K562 (cell line): ENCODE measurements at regions not wholly inside any gene's neighbourhood (a gene's known extent, or its start where the extent isn't known, plus 50 kb on each side); places are given as distances from the start of the nearest gene placed in this dataset.
A peak's percentile ranks its signal among the peaks of the same experiment; 100 is the strongest.

Experiments used
- CBFB ChIP-seq: sonication (generic); formaldehyde crosslinking; IDR thresholded peaks from 2 replicates; pipeline ENCODE4 v1.4.0; 2020; ENCODE audit warnings: mild to moderate bottlenecking, missing genetic modification reagents
- E2F8 ChIP-seq: fragments of 450-650 bp; IDR thresholded peaks from 2 replicates; pipeline ENCODE4 v1.7.1; 2018; ENCODE audit warnings: mild to moderate bottlenecking, low read depth; ENCODE audit not compliant: partially characterized antibody
- EHMT2 ChIP-seq: fragments of 450-650 bp; IDR thresholded peaks from 2 replicates; pipeline ENCODE4 v1.6.1; 2018; ENCODE audit warnings: antibody characterized with exemption
- GABPB1 ChIP-seq: sonication (generic); formaldehyde crosslinking; IDR thresholded peaks from 2 replicates; pipeline ENCODE4 v1.8.0; 2022; ENCODE audit warnings: mild to moderate bottlenecking, missing genetic modification reagents
- GATAD2A ChIP-seq: fragments of 450-650 bp; IDR thresholded peaks from 2 replicates; pipeline ENCODE4 v1.6.1; 2017
- HOMEZ ChIP-seq: fragments of 250-450 bp; sonication (Bioruptor Pico); IDR thresholded peaks from 2 replicates; pipeline ENCODE4 v1.4.0; 2020; ENCODE audit warnings: mild to moderate bottlenecking, moderate library complexity
- LCOR ChIP-seq: sonication (generic); formaldehyde crosslinking; IDR thresholded peaks from 2 replicates; pipeline ENCODE4 v1.8.0; 2022; ENCODE audit warnings: mild to moderate bottlenecking, missing genetic modification reagents
- NR2C1 ChIP-seq, 2 experiments: fragments of 450-650 bp; IDR thresholded peaks; 2 replicates each; pipeline ENCODE4 v1.6.1; 2017; ENCODE audit warnings: mild to moderate bottlenecking in 2 of 2, antibody characterized with exemption in 1 of 2, inconsistent platforms in 1 of 2, missing compliant biosample characterization in 1 of 2, missing genetic modification characterization in 1 of 2
- PTTG1 ChIP-seq: fragments of 450-650 bp; IDR thresholded peaks from 2 replicates; pipeline ENCODE4 v1.6.1; 2016; ENCODE audit warnings: low read depth, mild to moderate bottlenecking, missing genetic modification characterization, missing compliant biosample characterization
- RNF2 ChIP-seq: sonication (generic); IDR thresholded peaks from 2 replicates; pipeline ENCODE4 v1.6.1; 2016
- TSC22D4 ChIP-seq: fragments of 450-650 bp; IDR thresholded peaks from 2 replicates; pipeline ENCODE4 v1.6.1; 2016; ENCODE audit warnings: missing genetic modification characterization, missing biosample characterization, control low read depth
- XRCC4 ChIP-seq: IDR thresholded peaks from one replicate; pipeline ENCODE4 v1.6.1; 2011; ENCODE audit not compliant: insufficient read depth, insufficient read length; ENCODE audit errors: extremely low read depth
- ZNF174 ChIP-seq: fragments of 250-450 bp; sonication (Bioruptor Pico); IDR thresholded peaks from 2 replicates; pipeline ENCODE4 v1.4.0; 2020; ENCODE audit warnings: mild to moderate bottlenecking
- ZNF217 ChIP-seq: sonication (generic); formaldehyde crosslinking; IDR thresholded peaks from 2 replicates; pipeline ENCODE4 v1.8.0; 2022; ENCODE audit warnings: mild to moderate bottlenecking, missing genetic modification reagents
- TF ChIP-seq, protein P1 (sequence below): fragments of 200-800 bp; sonication (Bioruptor generic); IDR thresholded peaks from 2 replicates; pipeline ENCODE4 v1.6.1; 2016; ENCODE audit warnings: missing genetic modification characterization, missing compliant biosample characterization
- TF ChIP-seq, protein P2 (sequence below): fragments of 450-650 bp; IDR thresholded peaks from 2 replicates; pipeline ENCODE4 v1.7.0; 2016; ENCODE audit warnings: borderline replicate concordance

DNA sequence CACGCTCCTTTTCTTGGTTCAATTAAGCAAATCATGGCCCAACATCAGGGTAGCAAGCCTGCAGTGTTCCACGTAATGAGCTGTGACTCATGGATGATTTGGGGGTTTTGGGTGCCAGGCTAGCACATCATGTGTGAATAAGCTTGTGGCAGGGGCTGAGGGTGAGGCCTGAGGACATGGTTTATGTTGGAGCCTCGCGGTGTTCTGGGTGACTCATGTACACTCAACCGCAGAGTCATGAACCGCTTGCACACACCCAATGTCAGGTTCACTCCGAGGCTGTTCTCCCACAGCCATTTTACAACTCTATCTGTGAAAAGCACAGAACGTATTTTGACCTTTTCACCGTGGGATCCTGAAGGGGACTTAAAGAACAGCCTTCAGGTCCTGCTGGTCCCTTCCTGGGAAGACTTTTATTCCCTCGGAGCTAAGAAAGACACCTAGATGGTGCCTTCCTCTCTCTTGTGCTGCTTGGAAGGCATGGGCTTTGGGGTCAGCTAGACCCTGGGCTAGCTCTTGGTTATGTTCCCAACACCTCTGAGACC, 139.9 kb upstream of the ZEB2 start (continued):
- TF ChIP-seq, protein P1, sequence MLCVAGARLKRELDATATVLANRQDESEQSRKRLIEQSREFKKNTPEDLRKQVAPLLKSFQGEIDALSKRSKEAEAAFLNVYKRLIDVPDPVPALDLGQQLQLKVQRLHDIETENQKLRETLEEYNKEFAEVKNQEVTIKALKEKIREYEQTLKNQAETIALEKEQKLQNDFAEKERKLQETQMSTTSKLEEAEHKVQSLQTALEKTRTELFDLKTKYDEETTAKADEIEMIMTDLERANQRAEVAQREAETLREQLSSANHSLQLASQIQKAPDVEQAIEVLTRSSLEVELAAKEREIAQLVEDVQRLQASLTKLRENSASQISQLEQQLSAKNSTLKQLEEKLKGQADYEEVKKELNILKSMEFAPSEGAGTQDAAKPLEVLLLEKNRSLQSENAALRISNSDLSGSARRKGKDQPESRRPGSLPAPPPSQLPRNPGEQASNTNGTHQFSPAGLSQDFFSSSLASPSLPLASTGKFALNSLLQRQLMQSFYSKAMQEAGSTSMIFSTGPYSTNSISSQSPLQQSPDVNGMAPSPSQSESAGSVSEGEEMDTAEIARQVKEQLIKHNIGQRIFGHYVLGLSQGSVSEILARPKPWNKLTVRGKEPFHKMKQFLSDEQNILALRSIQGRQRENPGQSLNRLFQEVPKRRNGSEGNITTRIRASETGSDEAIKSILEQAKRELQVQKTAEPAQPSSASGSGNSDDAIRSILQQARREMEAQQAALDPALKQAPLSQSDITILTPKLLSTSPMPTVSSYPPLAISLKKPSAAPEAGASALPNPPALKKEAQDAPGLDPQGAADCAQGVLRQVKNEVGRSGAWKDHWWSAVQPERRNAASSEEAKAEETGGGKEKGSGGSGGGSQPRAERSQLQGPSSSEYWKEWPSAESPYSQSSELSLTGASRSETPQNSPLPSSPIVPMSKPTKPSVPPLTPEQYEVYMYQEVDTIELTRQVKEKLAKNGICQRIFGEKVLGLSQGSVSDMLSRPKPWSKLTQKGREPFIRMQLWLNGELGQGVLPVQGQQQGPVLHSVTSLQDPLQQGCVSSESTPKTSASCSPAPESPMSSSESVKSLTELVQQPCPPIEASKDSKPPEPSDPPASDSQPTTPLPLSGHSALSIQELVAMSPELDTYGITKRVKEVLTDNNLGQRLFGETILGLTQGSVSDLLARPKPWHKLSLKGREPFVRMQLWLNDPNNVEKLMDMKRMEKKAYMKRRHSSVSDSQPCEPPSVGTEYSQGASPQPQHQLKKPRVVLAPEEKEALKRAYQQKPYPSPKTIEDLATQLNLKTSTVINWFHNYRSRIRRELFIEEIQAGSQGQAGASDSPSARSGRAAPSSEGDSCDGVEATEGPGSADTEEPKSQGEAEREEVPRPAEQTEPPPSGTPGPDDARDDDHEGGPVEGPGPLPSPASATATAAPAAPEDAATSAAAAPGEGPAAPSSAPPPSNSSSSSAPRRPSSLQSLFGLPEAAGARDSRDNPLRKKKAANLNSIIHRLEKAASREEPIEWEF (CRISPR knock-in tag) = no peak; the same call in 1 of the 2 replicates
- TF ChIP-seq ZNF174 (CRISPR knock-in tag) (no peak), GABPB1 (peak; percentile 55; the same call in 1 of the 2 replicates), PTTG1 (tag) (no peak), GATAD2A (no peak), CBFB (CRISPR knock-in tag) (0 out of 2 replicates have a peak, but pooled peaks have one; percentile 37), E2F8 (no peak), HOMEZ (CRISPR knock-in tag) (no peak), EHMT2 (peak; percentile 78), RNF2 (no peak), NR2C1 (IDR thresholded peaks at IDR 0.05) (no peak; the same call in 1 of the 2 replicates), NR2C1 (tag; IDR thresholded peaks at IDR 0.05) (peak; percentile 48), TSC22D4 (no peak), LCOR (peak; percentile 74; the same call in 1 of the 2 replicates), ZNF217 (CRISPR knock-in tag) (no peak), XRCC4 (no peak)
- TF ChIP-seq, protein P2, sequence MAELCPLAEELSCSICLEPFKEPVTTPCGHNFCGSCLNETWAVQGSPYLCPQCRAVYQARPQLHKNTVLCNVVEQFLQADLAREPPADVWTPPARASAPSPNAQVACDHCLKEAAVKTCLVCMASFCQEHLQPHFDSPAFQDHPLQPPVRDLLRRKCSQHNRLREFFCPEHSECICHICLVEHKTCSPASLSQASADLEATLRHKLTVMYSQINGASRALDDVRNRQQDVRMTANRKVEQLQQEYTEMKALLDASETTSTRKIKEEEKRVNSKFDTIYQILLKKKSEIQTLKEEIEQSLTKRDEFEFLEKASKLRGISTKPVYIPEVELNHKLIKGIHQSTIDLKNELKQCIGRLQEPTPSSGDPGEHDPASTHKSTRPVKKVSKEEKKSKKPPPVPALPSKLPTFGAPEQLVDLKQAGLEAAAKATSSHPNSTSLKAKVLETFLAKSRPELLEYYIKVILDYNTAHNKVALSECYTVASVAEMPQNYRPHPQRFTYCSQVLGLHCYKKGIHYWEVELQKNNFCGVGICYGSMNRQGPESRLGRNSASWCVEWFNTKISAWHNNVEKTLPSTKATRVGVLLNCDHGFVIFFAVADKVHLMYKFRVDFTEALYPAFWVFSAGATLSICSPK = no peak
